AG20443 (cell line): ENCODE measurements at regions not wholly inside any gene's neighbourhood (a gene's known extent, or its start where the extent isn't known, plus 50 kb on each side); places are given as distances from the start of the nearest gene placed in this dataset.

Source experiments
- DNase-seq: peaks from one replicate; pipeline ENCODE4 v3.0.0; 2012; ENCODE audit warnings: low spot score, mixed read lengths

- no peak for DNase-seq
Observed at GRCh38 chr4:114537352-114537751, 61.3 kb upstream of the UGT8 start.

GRCh38 chr4:114538012-114538617 lies 60.5 kb upstream of the UGT8 start:
- no peak for DNase-seq

- no peak for DNase-seq
Observed at GRCh38 chr4:114539985-114540384, 58.6 kb upstream of the UGT8 start.

- no peak for DNase-seq
Observed at GRCh38 chr4:114547340-114548134, 51.1 kb upstream of the UGT8 start.
